Lower lobe of right lung (tissue), 2 donors: ENCODE measurements at regions not wholly inside any gene's neighbourhood (a gene's known extent, or its start where the extent isn't known, plus 50 kb on each side); places are given as distances from the start of the nearest gene placed in this dataset.
"Not testable (repeated sequence)": the region's sequence is repeated elsewhere in the genome, so short reads cannot be mapped to it uniquely, and the experiment has no call there.

Experiments used
- ATAC-seq, 2 donors: fragments of 200-7000 bp; cut with Tn5 transposase; one replicate each; pipeline ENCODE4 v1.9.1; 2020 to 2022; ENCODE audit warnings: mild to moderate bottlenecking in 2 of 2, moderate library complexity in 2 of 2
- DNase-seq: peaks from one replicate; pipeline ENCODE4 v3.0.0-alpha.2; 2020
- H3K27ac ChIP-seq: fragments of 200-600 bp; one replicate; pipeline ENCODE4 v1.8.0; 2022
- H3K27me3 ChIP-seq: fragments of 200-600 bp; one replicate; pipeline ENCODE4 v1.8.0; 2022; ENCODE audit warnings: low read depth
- H3K36me3 ChIP-seq: fragments of 200-600 bp; one replicate; pipeline ENCODE4 v1.8.0; 2022; ENCODE audit warnings: mild to moderate bottlenecking
- H3K4me1 ChIP-seq: fragments of 200-600 bp; one replicate; pipeline ENCODE4 v1.8.0; 2022
- H3K4me3 ChIP-seq: fragments of 200-600 bp; one replicate; pipeline ENCODE4 v1.8.0; 2022; ENCODE audit warnings: mild to moderate bottlenecking
- H3K9me3 ChIP-seq: fragments of 200-600 bp; one replicate; pipeline ENCODE4 v1.8.0; 2022
- intact Hi-C: fragments of 100-400 bp; cut with DNase I; formaldehyde crosslinking; loops from one replicate; pipeline ENCODE4 v1.11.0; 2022
- TF ChIP-seq, protein P1 (sequence below): fragments of 200-600 bp; IDR thresholded peaks from one replicate; pipeline ENCODE4 v1.8.0; 2022; ENCODE audit warnings: antibody characterized with exemption, mild to moderate bottlenecking
- donor health status: DM: no; HTN: yes; CAD: no; lungs with severe emphysema.

DNA sequence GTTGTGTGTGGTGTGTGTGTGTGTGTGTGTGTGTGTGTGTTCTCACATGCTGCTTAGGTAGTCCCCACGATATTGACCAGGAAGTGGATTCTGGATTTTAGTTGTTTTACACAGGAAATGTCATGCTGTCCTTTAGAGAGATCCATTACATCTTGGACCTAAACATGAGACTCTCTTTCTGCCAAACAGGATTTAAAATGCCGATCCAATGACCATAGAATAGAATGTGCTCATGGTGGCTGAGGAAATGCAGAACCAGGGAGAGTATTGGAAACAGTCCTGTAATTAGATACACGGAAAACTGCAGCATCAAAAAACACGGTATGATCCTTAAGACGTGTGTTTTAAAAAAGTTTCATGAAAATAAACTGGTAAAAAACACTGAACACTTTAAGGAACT lies 347.8 kb upstream of the FRG1 start:
- ATAC-seq (no peak), DNase-seq (no peak)
- no peaks in the 10 kb centered on the region for H3K36me3 ChIP-seq
- TF ChIP-seq, protein P1, sequence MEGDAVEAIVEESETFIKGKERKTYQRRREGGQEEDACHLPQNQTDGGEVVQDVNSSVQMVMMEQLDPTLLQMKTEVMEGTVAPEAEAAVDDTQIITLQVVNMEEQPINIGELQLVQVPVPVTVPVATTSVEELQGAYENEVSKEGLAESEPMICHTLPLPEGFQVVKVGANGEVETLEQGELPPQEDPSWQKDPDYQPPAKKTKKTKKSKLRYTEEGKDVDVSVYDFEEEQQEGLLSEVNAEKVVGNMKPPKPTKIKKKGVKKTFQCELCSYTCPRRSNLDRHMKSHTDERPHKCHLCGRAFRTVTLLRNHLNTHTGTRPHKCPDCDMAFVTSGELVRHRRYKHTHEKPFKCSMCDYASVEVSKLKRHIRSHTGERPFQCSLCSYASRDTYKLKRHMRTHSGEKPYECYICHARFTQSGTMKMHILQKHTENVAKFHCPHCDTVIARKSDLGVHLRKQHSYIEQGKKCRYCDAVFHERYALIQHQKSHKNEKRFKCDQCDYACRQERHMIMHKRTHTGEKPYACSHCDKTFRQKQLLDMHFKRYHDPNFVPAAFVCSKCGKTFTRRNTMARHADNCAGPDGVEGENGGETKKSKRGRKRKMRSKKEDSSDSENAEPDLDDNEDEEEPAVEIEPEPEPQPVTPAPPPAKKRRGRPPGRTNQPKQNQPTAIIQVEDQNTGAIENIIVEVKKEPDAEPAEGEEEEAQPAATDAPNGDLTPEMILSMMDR: no peak
- no peaks in the 10 kb centered on the region for H3K27me3 ChIP-seq
- H3K4me3 ChIP-seq: no peak overlapping the region
- intact Hi-C loops: no loop called here
- H3K4me1 ChIP-seq: no peaks in the 10 kb centered on the region
- H3K27ac ChIP-seq: no peak overlapping the region
- H3K9me3 ChIP-seq: no peaks in the 10 kb centered on the region

DNA sequence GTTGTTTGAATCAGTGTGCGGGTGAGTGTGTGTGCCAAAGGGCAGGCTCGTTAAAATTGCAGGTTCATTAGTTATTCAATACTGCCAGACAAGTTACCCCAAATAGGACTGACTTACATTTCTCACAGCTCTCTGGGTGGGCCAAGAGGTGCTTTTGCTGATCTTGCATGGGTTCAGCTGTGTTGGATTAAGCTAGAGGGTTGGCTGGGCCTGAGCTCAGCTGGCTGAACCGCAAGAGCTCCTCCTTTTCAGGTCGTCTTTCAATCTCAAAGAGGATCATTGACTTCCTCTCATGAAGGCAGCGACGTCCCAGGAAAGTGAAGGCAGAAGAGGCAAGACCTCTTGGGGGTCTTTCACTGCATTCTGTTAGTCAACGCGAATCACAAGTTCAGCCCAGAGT lies 343.3 kb upstream of the FRG1 start:
- no peak overlapping the region for H3K4me3 ChIP-seq
- no peaks in the 10 kb centered on the region for H3K9me3 ChIP-seq
- no peak overlapping the region for H3K27ac ChIP-seq
- H3K36me3 ChIP-seq: no peaks in the 10 kb centered on the region
- H3K4me1 ChIP-seq: no peaks in the 10 kb centered on the region
- TF ChIP-seq, protein P1: no peak
- intact Hi-C loops: no loop called here
- ATAC-seq: no peak
- H3K27me3 ChIP-seq: no peaks in the 10 kb centered on the region
- no peak for DNase-seq

DNA sequence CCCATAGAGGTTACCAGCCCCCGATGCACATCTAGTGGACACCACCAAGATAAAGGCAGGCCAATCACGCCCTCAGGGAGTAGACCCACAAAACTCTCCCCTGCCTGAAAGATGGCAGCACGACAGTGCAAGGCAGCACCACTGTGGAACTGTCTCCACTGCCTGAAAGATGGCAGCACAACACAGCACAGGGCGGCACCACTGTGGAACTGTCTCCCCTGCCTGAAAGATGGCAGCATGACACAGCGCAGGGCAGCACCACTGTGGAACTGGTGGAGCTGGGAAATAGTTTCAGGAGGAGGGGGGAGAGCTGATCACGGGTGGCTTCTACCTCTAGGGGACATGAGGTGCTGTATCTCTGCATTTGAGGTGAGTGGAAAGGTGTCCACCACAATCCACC lies 340.4 kb upstream of the FRG1 start:
- H3K36me3 ChIP-seq: no peaks in the 10 kb centered on the region
- H3K9me3 ChIP-seq: no peaks in the 10 kb centered on the region
- no peaks in the 10 kb centered on the region for H3K4me1 ChIP-seq
- intact Hi-C loops: no loop called here
- H3K4me3 ChIP-seq: no peak overlapping the region
- TF ChIP-seq, protein P1: no peak
- H3K27me3 ChIP-seq: no peaks in the 10 kb centered on the region
- no peak overlapping the region for H3K27ac ChIP-seq
- ATAC-seq: no peak
- no peak for DNase-seq

DNA sequence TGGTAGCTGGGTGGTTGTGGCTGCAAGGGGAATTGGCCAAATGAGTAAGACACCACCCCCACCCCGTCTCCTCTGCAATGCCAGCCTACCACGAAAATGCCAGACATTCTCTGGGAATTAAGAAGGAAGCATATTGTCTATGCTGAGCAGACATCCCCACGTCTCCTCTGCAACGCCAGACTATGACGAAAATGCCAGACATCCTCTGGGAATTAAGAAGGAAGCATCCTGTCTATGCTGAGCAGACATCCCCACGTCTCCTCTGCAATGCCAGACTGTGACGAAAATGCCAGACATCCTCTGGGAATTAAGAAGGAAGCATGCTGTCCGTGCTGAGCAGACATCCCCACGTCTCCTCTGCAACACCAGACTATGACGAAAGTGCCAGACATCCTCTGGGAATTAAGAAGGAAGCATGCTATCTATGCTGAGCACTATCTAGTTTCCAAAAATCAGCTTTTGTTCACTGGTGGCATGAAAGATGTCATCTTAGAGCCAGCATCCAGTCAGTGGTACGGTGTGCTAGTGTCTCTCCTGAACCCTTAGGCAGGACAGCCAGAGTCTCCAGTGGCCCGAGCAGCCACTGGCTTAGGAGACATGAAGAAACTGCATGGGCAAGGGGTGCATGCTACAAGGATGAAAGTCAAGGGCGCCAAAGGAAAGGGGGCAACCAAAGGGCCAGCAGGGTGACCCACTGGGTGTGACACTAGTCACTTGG lies 339.8 kb upstream of the FRG1 start:
- Histone ChIP-seq H3K4me3 (no peak overlapping the region), H3K36me3 (no peaks in the 10 kb centered on the region), H3K27ac (no peak overlapping the region), H3K27me3 (no peaks in the 10 kb centered on the region), H3K9me3 (no peaks in the 10 kb centered on the region), H3K4me1 (no peaks in the 10 kb centered on the region)
- no peak for ATAC-seq
- intact Hi-C loops: no loop called here
- TF ChIP-seq, protein P1: no peak
- DNase-seq: no peak

DNA sequence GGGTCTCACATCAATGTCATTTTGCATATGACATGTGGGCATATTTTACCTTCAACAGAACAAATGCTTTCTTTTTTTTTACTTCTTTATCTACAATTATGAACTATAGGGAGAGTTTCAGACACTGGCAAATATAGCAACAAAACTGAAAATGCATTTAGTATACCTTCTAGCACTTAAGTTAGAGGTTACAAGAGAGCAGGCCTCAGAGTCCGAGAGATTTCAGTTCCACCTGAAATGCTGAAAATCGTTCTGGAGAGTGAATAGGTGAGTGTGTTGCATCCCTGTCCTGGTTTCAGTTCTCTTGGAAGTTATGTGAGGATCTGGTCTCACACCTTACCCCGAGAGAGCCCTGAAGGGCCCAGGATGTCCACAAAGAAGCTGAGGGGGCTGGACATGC lies 337.8 kb upstream of the FRG1 start:
- ATAC-seq, intact Hi-C loops: not testable (repeated sequence)

DNA sequence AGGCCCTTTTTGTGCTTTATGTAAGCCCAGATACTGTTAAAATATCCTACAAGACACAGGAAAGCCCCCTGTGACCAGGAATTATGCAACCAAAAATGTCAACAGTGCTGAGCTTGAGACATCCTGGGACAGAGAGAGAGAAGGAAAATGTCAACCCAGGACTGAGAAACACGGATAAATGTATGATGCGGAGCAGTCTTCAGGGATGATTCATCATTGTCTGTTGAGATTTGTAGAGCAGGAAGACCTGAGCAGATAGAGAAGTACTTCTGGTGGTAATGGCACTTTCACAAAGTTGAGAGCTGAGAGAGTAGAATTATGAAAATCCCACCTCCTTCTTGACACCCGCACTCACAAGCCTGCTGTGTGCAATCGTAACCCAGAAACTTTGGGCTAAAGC lies 330.1 kb upstream of the FRG1 start:
- H3K4me1 ChIP-seq, H3K4me3 ChIP-seq, H3K9me3 ChIP-seq, H3K36me3 ChIP-seq, H3K27me3 ChIP-seq, intact Hi-C loops, H3K27ac ChIP-seq, DNase-seq: not testable (repeated sequence)
- peak in 1 of 2 donors; percentile 20 for ATAC-seq

More for the DNA sequence above, 337.8 kb upstream of the FRG1 start:
- DNase-seq, H3K36me3 ChIP-seq, H3K4me1 ChIP-seq, H3K27ac ChIP-seq, H3K9me3 ChIP-seq, H3K27me3 ChIP-seq, H3K4me3 ChIP-seq: not testable (repeated sequence)
